ENCODE measurements at regions not wholly inside any gene's neighbourhood (a gene's known extent, or its start where the extent isn't known, plus 50 kb on each side); places are given as distances from the start of the nearest gene placed in this dataset.
"Not testable (repeated sequence)": the region's sequence is repeated elsewhere in the genome, so short reads cannot be mapped to it uniquely, and the experiment has no call there.

- Histone ChIP-seq H3K9me3 (ENCODE audit: control insufficient read depth, low read length) (no peaks in the 10 kb centered on the region), H3K36me3 (ENCODE audit: control insufficient read depth, insufficient read depth, low read length) (no peaks in the 10 kb centered on the region), H3K4me1 (ENCODE audit: control insufficient read depth, insufficient read depth, low read length) (peaks cover 39% of the 10 kb centered on the region), H3K27me3 (ENCODE audit: control insufficient read depth, insufficient read depth, low read length) (no peaks in the 10 kb centered on the region), H3K4me3 (ENCODE audit: low read length) (no peak overlapping the region), H3K9ac (ENCODE audit: low read length) (no peak overlapping the region)
These were observed 71.5 kb downstream of the GADD45G start for GRCh38 chr9:89676281-89676680.

GRCh38 chr9:89677702-89678395 is 73.0 kb downstream of the GADD45G start:
- Histone ChIP-seq H3K4me3 (ENCODE audit: low read length) (no peak overlapping the region), H3K9ac (ENCODE audit: low read length) (no peak overlapping the region), H3K4me1 (ENCODE audit: control insufficient read depth, insufficient read depth, low read length) (peaks cover 39% of the 10 kb centered on the region), H3K9me3 (ENCODE audit: control insufficient read depth, low read length) (no peaks in the 10 kb centered on the region), H3K36me3 (ENCODE audit: control insufficient read depth, insufficient read depth, low read length) (no peaks in the 10 kb centered on the region), H3K27me3 (ENCODE audit: control insufficient read depth, insufficient read depth, low read length) (no peaks in the 10 kb centered on the region)

- Histone ChIP-seq H3K9me3 (ENCODE audit: control insufficient read depth, low read length) (no peaks in the 10 kb centered on the region), H3K27me3 (ENCODE audit: control insufficient read depth, insufficient read depth, low read length) (no peaks in the 10 kb centered on the region), H3K9ac (ENCODE audit: low read length) (no peak overlapping the region), H3K4me3 (ENCODE audit: low read length) (no peak overlapping the region), H3K36me3 (ENCODE audit: control insufficient read depth, insufficient read depth, low read length) (no peaks in the 10 kb centered on the region), H3K4me1 (ENCODE audit: control insufficient read depth, insufficient read depth, low read length) (peaks cover 39% of the 10 kb centered on the region)
These were observed 73.7 kb downstream of the GADD45G start for GRCh38 chr9:89678396-89679015.

GRCh38 chr9:89679016-89679415 is 74.2 kb downstream of the GADD45G start:
- Histone ChIP-seq H3K4me3 (ENCODE audit: low read length) (no peak overlapping the region), H3K36me3 (ENCODE audit: control insufficient read depth, insufficient read depth, low read length) (no peaks in the 10 kb centered on the region), H3K4me1 (ENCODE audit: control insufficient read depth, insufficient read depth, low read length) (peaks cover 39% of the 10 kb centered on the region), H3K9me3 (ENCODE audit: control insufficient read depth, low read length) (no peaks in the 10 kb centered on the region), H3K27me3 (ENCODE audit: control insufficient read depth, insufficient read depth, low read length) (no peaks in the 10 kb centered on the region), H3K9ac (ENCODE audit: low read length) (no peak overlapping the region)

GRCh38 chr9:89679581-89679980 is 74.8 kb downstream of the GADD45G start:
- Histone ChIP-seq H3K4me3 (ENCODE audit: low read length) (no peak overlapping the region), H3K36me3 (ENCODE audit: control insufficient read depth, insufficient read depth, low read length) (no peaks in the 10 kb centered on the region), H3K27me3 (ENCODE audit: control insufficient read depth, insufficient read depth, low read length) (no peaks in the 10 kb centered on the region), H3K9ac (ENCODE audit: low read length) (no peak overlapping the region), H3K9me3 (ENCODE audit: control insufficient read depth, low read length) (no peaks in the 10 kb centered on the region), H3K4me1 (ENCODE audit: control insufficient read depth, insufficient read depth, low read length) (peaks cover 37% of the 10 kb centered on the region)

- H3K27me3 ChIP-seq (ENCODE audit: control insufficient read depth, insufficient read depth, low read length): no peaks in the 10 kb centered on the region
- no peak overlapping the region for H3K4me3 ChIP-seq (ENCODE audit: low read length)
- no peaks in the 10 kb centered on the region for H3K36me3 ChIP-seq (ENCODE audit: control insufficient read depth, insufficient read depth, low read length)
- no peaks in the 10 kb centered on the region for H3K9me3 ChIP-seq (ENCODE audit: control insufficient read depth, low read length)
- peaks cover 24% of the 10 kb centered on the region for H3K4me1 ChIP-seq (ENCODE audit: control insufficient read depth, insufficient read depth, low read length)
- H3K9ac ChIP-seq (ENCODE audit: low read length): no peak overlapping the region
These were observed 76.0 kb downstream of the GADD45G start for GRCh38 chr9:89680547-89681467.

GRCh38 chr9:89681468-89681859 is 76.7 kb downstream of the GADD45G start:
- peaks cover 18% of the 10 kb centered on the region for H3K4me1 ChIP-seq (ENCODE audit: control insufficient read depth, insufficient read depth, low read length)
- H3K4me3 ChIP-seq (ENCODE audit: low read length); H3K9ac ChIP-seq (ENCODE audit: low read length); H3K27me3 ChIP-seq (ENCODE audit: control insufficient read depth, insufficient read depth, low read length); H3K36me3 ChIP-seq (ENCODE audit: control insufficient read depth, insufficient read depth, low read length); H3K9me3 ChIP-seq (ENCODE audit: control insufficient read depth, low read length): not testable (repeated sequence)

- Histone ChIP-seq H3K9ac (ENCODE audit: low read length) (no peak overlapping the region), H3K4me1 (ENCODE audit: control insufficient read depth, insufficient read depth, low read length) (no peaks in the 10 kb centered on the region), H3K4me3 (ENCODE audit: low read length) (no peak overlapping the region), H3K27me3 (ENCODE audit: control insufficient read depth, insufficient read depth, low read length) (no peaks in the 10 kb centered on the region), H3K9me3 (ENCODE audit: control insufficient read depth, low read length) (no peaks in the 10 kb centered on the region), H3K36me3 (ENCODE audit: control insufficient read depth, insufficient read depth, low read length) (no peaks in the 10 kb centered on the region)
These were observed 78.8 kb downstream of the GADD45G start for GRCh38 chr9:89683626-89684025.

GRCh38 chr9:89684218-89684617 is 79.4 kb downstream of the GADD45G start:
- H3K4me1 ChIP-seq (ENCODE audit: control insufficient read depth, insufficient read depth, low read length): no peaks in the 10 kb centered on the region
- no peak overlapping the region for H3K9ac ChIP-seq (ENCODE audit: low read length)
- no peak overlapping the region for H3K4me3 ChIP-seq (ENCODE audit: low read length)
- no peaks in the 10 kb centered on the region for H3K9me3 ChIP-seq (ENCODE audit: control insufficient read depth, low read length)
- no peaks in the 10 kb centered on the region for H3K36me3 ChIP-seq (ENCODE audit: control insufficient read depth, insufficient read depth, low read length)
- no peaks in the 10 kb centered on the region for H3K27me3 ChIP-seq (ENCODE audit: control insufficient read depth, insufficient read depth, low read length)

GRCh38 chr9:89684912-89685636 is 80.3 kb downstream of the GADD45G start:
- no peaks in the 10 kb centered on the region for H3K9me3 ChIP-seq (ENCODE audit: control insufficient read depth, low read length)
- no peak overlapping the region for H3K9ac ChIP-seq (ENCODE audit: low read length)
- H3K4me1 ChIP-seq (ENCODE audit: control insufficient read depth, insufficient read depth, low read length): no peaks in the 10 kb centered on the region
- no peaks in the 10 kb centered on the region for H3K27me3 ChIP-seq (ENCODE audit: control insufficient read depth, insufficient read depth, low read length)
- H3K4me3 ChIP-seq (ENCODE audit: low read length): no peak overlapping the region
- no peaks in the 10 kb centered on the region for H3K36me3 ChIP-seq (ENCODE audit: control insufficient read depth, insufficient read depth, low read length)

GRCh38 chr9:89685698-89686097 is 80.9 kb downstream of the GADD45G start:
- H3K9me3 ChIP-seq (ENCODE audit: control insufficient read depth, low read length): no peaks in the 10 kb centered on the region
- no peaks in the 10 kb centered on the region for H3K36me3 ChIP-seq (ENCODE audit: control insufficient read depth, insufficient read depth, low read length)
- no peaks in the 10 kb centered on the region for H3K4me1 ChIP-seq (ENCODE audit: control insufficient read depth, insufficient read depth, low read length)
- H3K4me3 ChIP-seq (ENCODE audit: low read length): no peak overlapping the region
- H3K27me3 ChIP-seq (ENCODE audit: control insufficient read depth, insufficient read depth, low read length): no peaks in the 10 kb centered on the region
- H3K9ac ChIP-seq (ENCODE audit: low read length): no peak overlapping the region
